Karpas-422 (cell line): ENCODE measurements at regions not wholly inside any gene's neighbourhood (a gene's known extent, or its start where the extent isn't known, plus 50 kb on each side); places are given as distances from the start of the nearest gene placed in this dataset.
"Not testable (repeated sequence)": the region's sequence is repeated elsewhere in the genome, so short reads cannot be mapped to it uniquely, and the experiment has no call there.

Experiments used
- DNase-seq: peaks from one replicate; pipeline ENCODE4 v3.0.0-alpha.2; 2015
- H2AFZ ChIP-seq: fragments of 200-600 bp; sonication (generic); 2 replicates; pipeline ENCODE4 v1.6.1; 2014; ENCODE audit warnings: antibody characterized with exemption, low read length, mixed read lengths
- H3K27ac ChIP-seq: fragments of 200-600 bp; sonication (generic); 2 replicates; pipeline ENCODE4 v1.5.1; 2014; ENCODE audit warnings: mild to moderate bottlenecking, low read length, moderate library complexity
- H3K27me3 ChIP-seq: fragments of 200-600 bp; sonication (generic); 2 replicates; pipeline ENCODE4 v1.6.1; 2014; ENCODE audit warnings: low read length, mixed read lengths
- H3K36me3 ChIP-seq: fragments of 200-600 bp; sonication (generic); 2 replicates; pipeline ENCODE4 v1.6.1; 2014; ENCODE audit warnings: low read length, mixed read lengths; ENCODE audit not compliant: insufficient read depth
- H3K4me1 ChIP-seq: fragments of 200-600 bp; sonication (generic); 2 replicates; pipeline ENCODE4 v1.6.1; 2014; ENCODE audit warnings: mild to moderate bottlenecking, low read length, mixed read lengths
- H3K4me2 ChIP-seq: fragments of 200-600 bp; sonication (generic); 2 replicates; pipeline ENCODE4 v1.6.1; 2014; ENCODE audit warnings: low read length, low read depth, mild to moderate bottlenecking; ENCODE audit not compliant: poor library complexity, severe bottlenecking
- H3K4me3 ChIP-seq: fragments of 200-600 bp; sonication (generic); 2 replicates; pipeline ENCODE4 v1.5.1; 2014; ENCODE audit warnings: mild to moderate bottlenecking, antibody characterized with exemption, low read length, mixed read lengths
- H3K79me2 ChIP-seq: fragments of 200-600 bp; sonication (generic); 2 replicates; pipeline ENCODE4 v1.6.1; 2014; ENCODE audit warnings: mild to moderate bottlenecking, low read length, mixed read lengths
- H3K9ac ChIP-seq: fragments of 200-600 bp; sonication (generic); 2 replicates; pipeline ENCODE4 v1.6.0; 2014; ENCODE audit warnings: low read length
- H3K9me2 ChIP-seq: fragments of 200-600 bp; sonication (generic), shearing (Covaris generic); replicated peaks from 2 replicates; pipeline ENCODE4 v1.6.0; 2014; ENCODE audit warnings: mild to moderate bottlenecking, low read length, moderate library complexity; ENCODE audit not compliant: insufficient read depth
- H3K9me3 ChIP-seq: fragments of 300-700, 200-600 bp; sonication (generic); 2 replicates; pipeline ENCODE4 v1.6.1; 2014; ENCODE audit warnings: low read length, mixed read lengths
- H4K20me1 ChIP-seq: fragments of 200-600 bp; sonication (generic); 2 replicates; pipeline ENCODE4 v1.6.1; 2014; ENCODE audit warnings: mild to moderate bottlenecking, antibody characterized with exemption, low read length, low read depth; ENCODE audit not compliant: insufficient read depth

GRCh38 chr6:81938991-81939732, 186.7 kb upstream of the TENT5A start:
- no peak for DNase-seq
- Histone ChIP-seq H3K4me3 (no peak overlapping the region), H3K27me3 (no peaks in the 10 kb centered on the region), H4K20me1 (no peaks in the 10 kb centered on the region), H3K9me3 (no peaks in the 10 kb centered on the region), H3K4me2 (no peak overlapping the region), H2AFZ (no peak overlapping the region), H3K79me2 (no peaks in the 10 kb centered on the region), H3K27ac (no peak overlapping the region), H3K9ac (no peak overlapping the region), H3K36me3 (no peaks in the 10 kb centered on the region), H3K4me1 (no peaks in the 10 kb centered on the region), H3K9me2 (no peaks in the 10 kb centered on the region; the same call in 1 of the 2 replicates)

- no peaks in the 10 kb centered on the region for H3K36me3 ChIP-seq
- no peaks in the 10 kb centered on the region for H3K27me3 ChIP-seq
- H3K27ac ChIP-seq = no peak overlapping the region
- H3K4me3 ChIP-seq = no peak overlapping the region
- H4K20me1 ChIP-seq = no peaks in the 10 kb centered on the region
- no peak overlapping the region for H3K4me2 ChIP-seq
- no peak overlapping the region for H3K9ac ChIP-seq
- no peaks in the 10 kb centered on the region; the same call in 1 of the 2 replicates for H3K9me2 ChIP-seq
- H3K4me1 ChIP-seq = no peaks in the 10 kb centered on the region
- H3K9me3 ChIP-seq = no peaks in the 10 kb centered on the region
- no peak for DNase-seq
- H2AFZ ChIP-seq = no peak overlapping the region
- H3K79me2 ChIP-seq = no peaks in the 10 kb centered on the region
Observed at GRCh38 chr6:81938014-81938856, 185.8 kb upstream of the TENT5A start.

- Histone ChIP-seq H3K27ac (no peak overlapping the region), H3K9me3 (no peaks in the 10 kb centered on the region), H3K36me3 (no peaks in the 10 kb centered on the region), H3K4me3 (no peak overlapping the region), H3K79me2 (no peaks in the 10 kb centered on the region), H3K27me3 (no peaks in the 10 kb centered on the region), H3K9me2 (no peaks in the 10 kb centered on the region; the same call in 1 of the 2 replicates), H4K20me1 (no peaks in the 10 kb centered on the region), H2AFZ (no peak overlapping the region), H3K4me1 (no peaks in the 10 kb centered on the region), H3K9ac (no peak overlapping the region), H3K4me2 (no peak overlapping the region)
- no peak for DNase-seq
Observed at GRCh38 chr6:81937296-81937937, 184.9 kb upstream of the TENT5A start.

- no peak for DNase-seq
Observed at GRCh38 chr6:81934936-81935335, 182.5 kb upstream of the TENT5A start.

GRCh38 chr6:81933608-81934051, 181.1 kb upstream of the TENT5A start:
- Histone ChIP-seq H3K9me2 (no peaks in the 10 kb centered on the region; the same call in 1 of the 2 replicates), H2AFZ (no peak overlapping the region), H3K9me3 (no peaks in the 10 kb centered on the region), H3K4me2 (no peak overlapping the region), H3K79me2 (no peaks in the 10 kb centered on the region), H3K27ac (no peak overlapping the region), H3K36me3 (no peaks in the 10 kb centered on the region), H3K9ac (no peak overlapping the region), H4K20me1 (no peaks in the 10 kb centered on the region), H3K4me3 (no peak overlapping the region), H3K4me1 (no peaks in the 10 kb centered on the region), H3K27me3 (no peaks in the 10 kb centered on the region)
- DNase-seq = no peak

More at GRCh38 chr6:81934936-81935335, 182.5 kb upstream of the TENT5A start:
- no peaks in the 10 kb centered on the region for H3K9me3 ChIP-seq
- H3K9ac ChIP-seq = no peak overlapping the region
- no peak overlapping the region for H2AFZ ChIP-seq
- H3K27ac ChIP-seq = no peak overlapping the region
- H3K4me2 ChIP-seq = no peak overlapping the region
- H3K27me3 ChIP-seq = no peaks in the 10 kb centered on the region
- H4K20me1 ChIP-seq = no peaks in the 10 kb centered on the region
- no peaks in the 10 kb centered on the region for H3K79me2 ChIP-seq
- no peaks in the 10 kb centered on the region for H3K4me1 ChIP-seq
- H3K36me3 ChIP-seq = no peaks in the 10 kb centered on the region
- no peak overlapping the region for H3K4me3 ChIP-seq
- H3K9me2 ChIP-seq = no peaks in the 10 kb centered on the region; the same call in 1 of the 2 replicates

- Histone ChIP-seq H3K9me2 (no peaks in the 10 kb centered on the region; the same call in 1 of the 2 replicates), H3K4me3 (no peak overlapping the region), H3K9me3 (no peaks in the 10 kb centered on the region), H3K9ac (no peak overlapping the region), H3K27me3 (no peaks in the 10 kb centered on the region), H2AFZ (no peak overlapping the region), H3K4me2 (no peak overlapping the region), H3K27ac (no peak overlapping the region), H3K79me2 (no peaks in the 10 kb centered on the region), H4K20me1 (no peaks in the 10 kb centered on the region), H3K36me3 (no peaks in the 10 kb centered on the region), H3K4me1 (no peaks in the 10 kb centered on the region)
- DNase-seq = no peak
Observed at GRCh38 chr6:81933089-81933488, 180.6 kb upstream of the TENT5A start.

- H2AFZ ChIP-seq, H3K79me2 ChIP-seq, H3K9me3 ChIP-seq, H3K4me1 ChIP-seq, H3K9me2 ChIP-seq, DNase-seq, H3K27ac ChIP-seq, H3K27me3 ChIP-seq, H3K36me3 ChIP-seq, H3K9ac ChIP-seq, H3K4me2 ChIP-seq, H4K20me1 ChIP-seq, H3K4me3 ChIP-seq: not testable (repeated sequence)
Observed at GRCh38 chr6:81932448-81932847, 180.0 kb upstream of the TENT5A start.

- no peaks in the 10 kb centered on the region for H3K9me3 ChIP-seq
- no peaks in the 10 kb centered on the region for H3K4me1 ChIP-seq
Observed at GRCh38 chr6:81929828-81930227, 177.3 kb upstream of the TENT5A start.

More at GRCh38 chr6:81929828-81930227, 177.3 kb upstream of the TENT5A start:
- no peak for DNase-seq
- H3K4me2 ChIP-seq = no peak overlapping the region
- no peaks in the 10 kb centered on the region for H3K79me2 ChIP-seq
- no peak overlapping the region for H3K27ac ChIP-seq
- H3K9ac ChIP-seq = no peak overlapping the region
- no peaks in the 10 kb centered on the region for H3K27me3 ChIP-seq
- H4K20me1 ChIP-seq = no peaks in the 10 kb centered on the region
- H2AFZ ChIP-seq = no peak overlapping the region
- H3K36me3 ChIP-seq = no peaks in the 10 kb centered on the region
- no peaks in the 10 kb centered on the region for H3K9me2 ChIP-seq
- no peak overlapping the region for H3K4me3 ChIP-seq
